H1 (cell line): ENCODE measurements at regions not wholly inside any gene's neighbourhood (a gene's known extent, or its start where the extent isn't known, plus 50 kb on each side); places are given as distances from the start of the nearest gene placed in this dataset.

Source experiments
- CTCF ChIA-PET: fragments of 300-600 bp; sonication (Branson Sonifier 250); formaldehyde crosslinking; loops from one replicate; lab custom pipeline; 2021; ENCODE audit not compliant: partially characterized antibody; lab: Charles Lee
- POLR2A ChIA-PET: fragments of 300-600 bp; sonication (Branson Sonifier 250); formaldehyde crosslinking; loops from one replicate; lab custom pipeline; 2021; ENCODE audit warnings: inconsistent platforms; ENCODE audit not compliant: partially characterized antibody; lab: Charles Lee
- DNase-seq, 2 experiments: peaks; one replicate each; pipeline versions ENCODE4 v3.0.0 to v3.0.0-alpha.2; 2010 to 2022; ENCODE audit warnings: low spot score in 2 of 2, low read depth in 1 of 2, mixed read lengths in 1 of 2
- FAIRE-seq: peaks from 2 replicates; lab custom pipeline; 2011; peaks lifted over from hg19 to GRCh38; lab: Jason Lieb, UNC
- H2AFZ ChIP-seq: 2 replicates; pipeline ENCODE4 v1.8.1; 2012; ENCODE audit warnings: low read length, inconsistent platforms
- H2AK5ac ChIP-seq: 2 replicates; pipeline ENCODE4 v1.6.1; 2013; ENCODE audit warnings: low read depth, low read length
- H2BK120ac ChIP-seq: replicated peaks from 2 replicates; pipeline ENCODE3; 2013; ENCODE audit warnings: low read depth, low read length, inconsistent platforms
- H2BK12ac ChIP-seq: 2 replicates; pipeline ENCODE4 v1.6.1; 2013; ENCODE audit warnings: low read depth, low read length
- H2BK15ac ChIP-seq: 2 replicates; pipeline ENCODE4 v1.6.1; 2013; ENCODE audit warnings: low read length
- H2BK20ac ChIP-seq: 2 replicates; pipeline ENCODE4 v1.6.1; 2013; ENCODE audit warnings: low read length
- H2BK5ac ChIP-seq: 2 replicates; pipeline ENCODE4 v1.6.1; 2013; ENCODE audit warnings: low read depth, low read length
- H3K14ac ChIP-seq: 2 replicates; pipeline ENCODE4 v1.6.1; 2013; ENCODE audit warnings: inconsistent platforms; ENCODE audit not compliant: insufficient read length
- H3K18ac ChIP-seq: 2 replicates; pipeline ENCODE4 v1.6.1; 2013; ENCODE audit warnings: low read length; ENCODE audit errors: extremely low read depth
- H3K23ac ChIP-seq: 2 replicates; pipeline ENCODE4 v1.6.1; 2013; ENCODE audit warnings: inconsistent platforms; ENCODE audit not compliant: insufficient read length
- H3K23me2 ChIP-seq: 2 replicates; pipeline ENCODE4 v1.6.1; 2013; ENCODE audit warnings: low read depth, low read length
- H3K27ac ChIP-seq: 2 replicates; pipeline ENCODE4 v1.6.1; 2011; ENCODE audit warnings: low read depth, low read length, inconsistent platforms
- H3K27me3 ChIP-seq, 4 experiments: replicated peaks in 1 of 4; 1 replicate in 1 of 4; 2 replicates in 3 of 4; pipeline versions ENCODE4 v1.6.1 to v1.8.1; 2011 to 2013; ENCODE audit warnings: low read length in 3 of 4, mild to moderate bottlenecking in 3 of 4, inconsistent platforms in 2 of 4, mixed read lengths in 2 of 4, moderate library complexity in 1 of 4; ENCODE audit not compliant: control insufficient read depth in 3 of 4, insufficient read depth in 3 of 4; ENCODE audit errors: extremely low read depth in 1 of 4
- H3K36me3 ChIP-seq, 4 experiments: 2 replicates each; pipeline versions ENCODE4 v1.6.1 to v1.8.1; 2011 to 2013; ENCODE audit warnings: mild to moderate bottlenecking in 4 of 4, low read length in 3 of 4, moderate library complexity in 2 of 4, control low read depth in 1 of 4, inconsistent platforms in 1 of 4; ENCODE audit not compliant: insufficient read depth in 4 of 4, control insufficient read depth in 2 of 4
- H3K4ac ChIP-seq: replicated peaks from 2 replicates; pipeline ENCODE3; 2013; ENCODE audit warnings: low read length, low read depth, mixed read lengths, inconsistent platforms; ENCODE audit not compliant: insufficient read length
- H3K4me1 ChIP-seq, 4 experiments: replicated peaks in 1 of 4; 1 replicate in 1 of 4; 2 replicates in 3 of 4; pipeline versions ENCODE4 v1.6.1 to v1.8.1; 2011 to 2013; ENCODE audit warnings: low read length in 3 of 4, inconsistent platforms in 2 of 4, mixed read lengths in 1 of 4; ENCODE audit not compliant: insufficient read depth in 4 of 4, control insufficient read depth in 3 of 4
- H3K4me2 ChIP-seq, 2 experiments: 2 replicates each; pipeline versions ENCODE4 v1.6.1 to v1.8.1; 2011 to 2013; ENCODE audit warnings: low read depth in 2 of 2, low read length in 2 of 2, control low read depth in 1 of 2, inconsistent platforms in 1 of 2, mild to moderate bottlenecking in 1 of 2; ENCODE audit not compliant: insufficient read depth in 1 of 2
- H3K4me3 ChIP-seq, 4 experiments: fragments of 200-600, 300-600 bp in 1 of 4; sonication (generic), shearing (Covaris generic), sonication (Bioruptor Twin) in 1 of 4; 2 replicates each; pipeline versions ENCODE4 v1.5.1 to v1.8.1; 2011 to 2016; ENCODE audit warnings: low read length in 4 of 4, low read depth in 3 of 4, control low read depth in 2 of 4, inconsistent platforms in 2 of 4, mild to moderate bottlenecking in 2 of 4, mixed read lengths in 1 of 4, moderate library complexity in 1 of 4; ENCODE audit not compliant: insufficient read depth in 2 of 4; ENCODE audit errors: extremely low read depth in 1 of 4
- H3K56ac ChIP-seq: replicated peaks from 2 replicates; pipeline ENCODE3; 2013; ENCODE audit warnings: low read depth, mild to moderate bottlenecking, mixed read lengths, low read length, inconsistent platforms; ENCODE audit not compliant: insufficient read length
- H3K79me1 ChIP-seq: 2 replicates; pipeline ENCODE4 v1.6.1; 2013; ENCODE audit warnings: low read depth, low read length, control low read depth
- H3K79me2 ChIP-seq, 2 experiments: 2 replicates each; pipeline versions ENCODE4 v1.6.1 to v1.8.1; 2012 to 2013; ENCODE audit warnings: low read length in 2 of 2, mild to moderate bottlenecking in 2 of 2, inconsistent platforms in 1 of 2; ENCODE audit not compliant: insufficient read depth in 2 of 2, control insufficient read depth in 1 of 2
- H3K9ac ChIP-seq, 4 experiments: replicated peaks in 1 of 4; 1 replicate in 1 of 4; 2 replicates in 3 of 4; pipeline versions ENCODE4 v1.6.1 to v1.8.1; 2011 to 2013; ENCODE audit warnings: low read depth in 3 of 4, low read length in 3 of 4, control low read depth in 2 of 4, mild to moderate bottlenecking in 2 of 4, moderate library complexity in 2 of 4, inconsistent platforms in 1 of 4; ENCODE audit errors: extremely low read depth in 1 of 4
- H3K9me3 ChIP-seq, 2 experiments: 2 replicates each; pipeline versions ENCODE4 v1.6.1 to v1.8.1; 2012 to 2013; ENCODE audit warnings: mild to moderate bottlenecking in 2 of 2, moderate library complexity in 2 of 2, control low read depth in 1 of 2, inconsistent platforms in 1 of 2, low read depth in 1 of 2, low read length in 1 of 2, mixed read lengths in 1 of 2; ENCODE audit not compliant: insufficient read depth in 2 of 2
- H4K20me1 ChIP-seq, 2 experiments: replicated peaks in 1 of 2; 2 replicates each; pipeline versions ENCODE3 to v1.8.1; 2011 to 2013; ENCODE audit warnings: inconsistent platforms in 2 of 2, low read length in 2 of 2, mild to moderate bottlenecking in 1 of 2; ENCODE audit not compliant: insufficient read depth in 2 of 2, control insufficient read depth in 1 of 2
- H4K5ac ChIP-seq: 2 replicates; pipeline ENCODE4 v1.6.1; 2013; ENCODE audit warnings: low read length, low read depth, mixed read lengths, inconsistent platforms; ENCODE audit not compliant: insufficient read length
- H4K8ac ChIP-seq: 2 replicates; pipeline ENCODE4 v1.8.0; 2013; ENCODE audit warnings: mild to moderate bottlenecking, moderate library complexity, low read length, inconsistent platforms; ENCODE audit not compliant: insufficient read depth; ENCODE audit errors: extremely low read depth
- H4K91ac ChIP-seq: replicated peaks from 2 replicates; pipeline ENCODE3; 2013; ENCODE audit warnings: low read length, mixed read lengths, inconsistent platforms; ENCODE audit not compliant: insufficient read length
- CREB1 ChIP-seq: IDR thresholded peaks from 2 replicates; pipeline ENCODE4 v1.6.1; 2012; ENCODE audit warnings: inconsistent platforms
- RAD21 ChIP-seq, 2 experiments: IDR thresholded peaks in 1 of 2; conservative IDR thresholded peaks in 1 of 2; 2 replicates each; pipeline ENCODE4 v1.6.1; 2011; ENCODE audit warnings: low read depth in 2 of 2, low read length in 2 of 2, improper control_type of control experiment in 1 of 2, inconsistent platforms in 1 of 2, mild to moderate bottlenecking in 1 of 2, moderate library complexity in 1 of 2
- TCF12 ChIP-seq: IDR thresholded peaks from 2 replicates; pipeline ENCODE4 v1.6.1; 2011; ENCODE audit warnings: low read depth, mild to moderate bottlenecking, low read length
- USF2 ChIP-seq: IDR thresholded peaks from 2 replicates; pipeline ENCODE4 v1.6.1; 2011; ENCODE audit warnings: low read length, improper control_type of control experiment
- WGBS, 2 experiments: shearing (Covaris generic) in 1 of 2; methylation state at CpG; one replicate each; pipeline versions ENCODE4 v1.1.6 to v1.1.7; 2013 to 2015; ENCODE audit warnings: low lambda C conversion rate in 2 of 2, mixed read lengths in 2 of 2, inconsistent platforms in 1 of 2, low coverage in 1 of 2, missing lambda C conversion rate in 1 of 2; ENCODE audit not compliant: insufficient replicate concordance in 2 of 2, insufficient coverage in 1 of 2, insufficient read length in 1 of 2; ENCODE audit errors: extremely low coverage in 1 of 2, missing lambda C conversion rate in 1 of 2; 5-methylcytosine and 5-hydroxymethylcytosine counted together
- TF ChIP-seq, protein P1 (sequence below), 3 experiments: IDR thresholded peaks; 1 replicate in 2 of 3; 2 replicates in 1 of 3; pipeline versions ENCODE4 v1.5.1 to v1.6.1; 2011; ENCODE audit warnings: low read length in 3 of 3, mild to moderate bottlenecking in 3 of 3, inconsistent platforms in 2 of 3, low read depth in 1 of 3, moderate library complexity in 1 of 3; ENCODE audit not compliant: insufficient read depth in 1 of 3; ENCODE audit errors: control extremely low read depth in 1 of 3

- FAIRE-seq (no peak), DNase-seq (no peak)
- Histone ChIP-seq H2BK12ac (no peak overlapping the region), H3K56ac (no peak overlapping the region), H3K23ac (no peak overlapping the region), H4K20me1 (no peaks in the 10 kb centered on the region), H3K18ac (no peak overlapping the region), H2AFZ (no peak overlapping the region), H3K9me3 (no peaks in the 10 kb centered on the region), H3K4me3 (no peak overlapping the region), H4K5ac (no peak overlapping the region), H3K23me2 (no peaks in the 10 kb centered on the region), H3K36me3 (no peaks in the 10 kb centered on the region), H2BK5ac (no peak overlapping the region), H3K79me2 (no peaks in the 10 kb centered on the region), H3K9ac (no peak overlapping the region), H3K14ac (no peak overlapping the region), H2BK15ac (no peak overlapping the region), H4K91ac (no peak overlapping the region), H3K27me3 (no peaks in the 10 kb centered on the region), H3K4me2 (no peak overlapping the region), H3K27ac (no peak overlapping the region), H4K8ac (no peak overlapping the region), H3K79me1 (no peaks in the 10 kb centered on the region), H2BK20ac (no peak overlapping the region), H3K4me1 (no peaks in the 10 kb centered on the region), H3K4ac (no peak overlapping the region), H2BK120ac (no peak overlapping the region), H2AK5ac (no peak overlapping the region)
- ChIA-PET CTCF (interaction anchor here (0.7 kb wide), 1 partner anchor 487 kb away, joined by 4 read pairs; no protein-coding TSS in a partner anchor), POLR2A (no interaction called here)
- 74% methylated on average over 2 of the region's 2 CpGs; no CpG with 5 or more reads in 1 of the 2 experiments for WGBS, 2 experiments
- TF ChIP-seq, protein P1, sequence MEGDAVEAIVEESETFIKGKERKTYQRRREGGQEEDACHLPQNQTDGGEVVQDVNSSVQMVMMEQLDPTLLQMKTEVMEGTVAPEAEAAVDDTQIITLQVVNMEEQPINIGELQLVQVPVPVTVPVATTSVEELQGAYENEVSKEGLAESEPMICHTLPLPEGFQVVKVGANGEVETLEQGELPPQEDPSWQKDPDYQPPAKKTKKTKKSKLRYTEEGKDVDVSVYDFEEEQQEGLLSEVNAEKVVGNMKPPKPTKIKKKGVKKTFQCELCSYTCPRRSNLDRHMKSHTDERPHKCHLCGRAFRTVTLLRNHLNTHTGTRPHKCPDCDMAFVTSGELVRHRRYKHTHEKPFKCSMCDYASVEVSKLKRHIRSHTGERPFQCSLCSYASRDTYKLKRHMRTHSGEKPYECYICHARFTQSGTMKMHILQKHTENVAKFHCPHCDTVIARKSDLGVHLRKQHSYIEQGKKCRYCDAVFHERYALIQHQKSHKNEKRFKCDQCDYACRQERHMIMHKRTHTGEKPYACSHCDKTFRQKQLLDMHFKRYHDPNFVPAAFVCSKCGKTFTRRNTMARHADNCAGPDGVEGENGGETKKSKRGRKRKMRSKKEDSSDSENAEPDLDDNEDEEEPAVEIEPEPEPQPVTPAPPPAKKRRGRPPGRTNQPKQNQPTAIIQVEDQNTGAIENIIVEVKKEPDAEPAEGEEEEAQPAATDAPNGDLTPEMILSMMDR (IDR thresholded peaks at IDR 0.05; ENCODE audit: control extremely low read depth in 1 of 3, insufficient read depth in 1 of 3, low read depth in 1 of 3, low read length in 3 of 3): peak in 1 of 3 experiments; percentile 6; a peak in 1 of 4 replicates
- no peak for TF ChIP-seq USF2
- 0 out of 4 replicates have a peak, but pooled peaks of 1 of the 2 experiments have one; percentile 13 for TF ChIP-seq RAD21 (IDR thresholded peaks at IDR 0.05 in 1 of 2, conservative IDR thresholded peaks at IDR 0.05 in 1 of 2; ENCODE audit: low read depth in 2 of 2, low read length in 2 of 2)
- TF ChIP-seq CREB1: no peak
- no peak for TF ChIP-seq TCF12
Measured at GRCh38 chr1:87501738-87502137, 173.1 kb downstream of the LMO4 start.
